ENCODE measurements at regions not wholly inside any gene's neighbourhood (a gene's known extent, or its start where the extent isn't known, plus 50 kb on each side); places are given as distances from the start of the nearest gene placed in this dataset.
"Not testable (repeated sequence)": the region's sequence is repeated elsewhere in the genome, so short reads cannot be mapped to it uniquely, and the experiment has no call there.

GRCh38 chr3:15989419-15989818 is 185.1 kb upstream of the GALNT15 start:
- no peak for DNase-seq (ENCODE audit: low read depth)

GRCh38 chr3:15993660-15994059 is 180.8 kb upstream of the GALNT15 start:
- not testable (repeated sequence) for DNase-seq (ENCODE audit: low read depth)

- DNase-seq (ENCODE audit: low read depth) = not testable (repeated sequence)
These were observed 178.0 kb upstream of the GALNT15 start for GRCh38 chr3:15996496-15996895.

- no peak for DNase-seq (ENCODE audit: low read depth)
These were observed 177.1 kb upstream of the GALNT15 start for GRCh38 chr3:15997274-15997943.

- DNase-seq (ENCODE audit: low read depth) = no peak
These were observed 175.6 kb upstream of the GALNT15 start for GRCh38 chr3:15998911-15999310.

- DNase-seq (ENCODE audit: low read depth) = no peak
These were observed 169.7 kb upstream of the GALNT15 start for GRCh38 chr3:16004812-16005211.

GRCh38 chr3:16011376-16011775 is 163.1 kb upstream of the GALNT15 start:
- no peak for DNase-seq (ENCODE audit: low read depth)

GRCh38 chr3:16012086-16012485 is 162.4 kb upstream of the GALNT15 start:
- DNase-seq (ENCODE audit: low read depth) = no peak

- no peak for DNase-seq (ENCODE audit: low read depth)
These were observed 160.9 kb upstream of the GALNT15 start for GRCh38 chr3:16013568-16013967.

GRCh38 chr3:16021801-16022200 is 152.7 kb upstream of the GALNT15 start:
- DNase-seq (ENCODE audit: low read depth) = not testable (repeated sequence)

GRCh38 chr3:16023881-16024280 is 150.6 kb upstream of the GALNT15 start:
- not testable (repeated sequence) for DNase-seq (ENCODE audit: low read depth)

GRCh38 chr3:16024548-16024947 is 149.9 kb upstream of the GALNT15 start:
- no peak for DNase-seq (ENCODE audit: low read depth)

GRCh38 chr3:16026753-16027152 is 147.7 kb upstream of the GALNT15 start:
- no peak for DNase-seq (ENCODE audit: low read depth)

GRCh38 chr3:16028604-16029003 is 145.9 kb upstream of the GALNT15 start:
- no peak for DNase-seq (ENCODE audit: low read depth)

- no peak for DNase-seq (ENCODE audit: low read depth)
These were observed 144.1 kb upstream of the GALNT15 start for GRCh38 chr3:16030342-16030741.

- no peak for DNase-seq (ENCODE audit: low read depth)
These were observed 143.0 kb upstream of the GALNT15 start for GRCh38 chr3:16031434-16031833.

GRCh38 chr3:16033889-16034687 is 140.4 kb upstream of the GALNT15 start:
- no peak for DNase-seq (ENCODE audit: low read depth)

GRCh38 chr3:16040991-16041390 is 133.5 kb upstream of the GALNT15 start:
- no peak for DNase-seq (ENCODE audit: low read depth)

- no peak for DNase-seq (ENCODE audit: low read depth)
These were observed 125.8 kb upstream of the GALNT15 start for GRCh38 chr3:16048435-16049318.

GRCh38 chr3:16050641-16051467 is 123.6 kb upstream of the GALNT15 start:
- DNase-seq (ENCODE audit: low read depth) = no peak

GRCh38 chr3:16051691-16052090 is 122.8 kb upstream of the GALNT15 start:
- no peak for DNase-seq (ENCODE audit: low read depth)
